GM21367 (cell line): ENCODE measurements at regions not wholly inside any gene's neighbourhood (a gene's known extent, or its start where the extent isn't known, plus 50 kb on each side); places are given as distances from the start of the nearest gene placed in this dataset.
"Not testable (repeated sequence)": the region's sequence is repeated elsewhere in the genome, so short reads cannot be mapped to it uniquely, and the experiment has no call there.

Experiments used
- ATAC-seq: cut with Tn5 transposase; IDR thresholded peaks from one replicate; pipeline ENCODE4 v1.9.1; 2021; ENCODE audit not compliant: unreplicated experiment

- ATAC-seq = not testable (repeated sequence)
Measured at GRCh38 chr18:104264-104663, 54.1 kb upstream of the USP14 start.

- ATAC-seq = not testable (repeated sequence)
Measured at GRCh38 chr18:105161-106053, 53.0 kb upstream of the USP14 start.

GRCh38 chr18:106054-106851 lies 52.1 kb upstream of the USP14 start:
- not testable (repeated sequence) for ATAC-seq

- ATAC-seq = not testable (repeated sequence)
Measured at GRCh38 chr18:106868-107384, 51.4 kb upstream of the USP14 start.

GRCh38 chr18:107464-107863 lies 50.9 kb upstream of the USP14 start:
- ATAC-seq = not testable (repeated sequence)

- ATAC-seq = peak; percentile 31
Measured at GRCh38 chr18:107947-108664, 50.3 kb upstream of the USP14 start.
